Gastroesophageal sphincter (tissue), 4 donors: ENCODE measurements at regions not wholly inside any gene's neighbourhood (a gene's known extent, or its start where the extent isn't known, plus 50 kb on each side); places are given as distances from the start of the nearest gene placed in this dataset.
"Not testable (repeated sequence)": the region's sequence is repeated elsewhere in the genome, so short reads cannot be mapped to it uniquely, and the experiment has no call there.

Experiments used
- ATAC-seq: fragments of 150-250 bp; one replicate; pipeline ENCODE4 v1.9.1; 2016; ENCODE audit warnings: mild to moderate bottlenecking, moderate library complexity
- H3K27ac ChIP-seq, 4 donors: fragments of 200-600 bp; sonication (generic) in 3 of 4; 1 replicate in 3 of 4; 2 replicates in 1 of 4; pipeline ENCODE4 v1.5.1; 2016 to 2019
- H3K27me3 ChIP-seq: fragments of 200-600 bp; sonication (generic); one replicate; pipeline ENCODE4 v1.5.1; 2019
- H3K36me3 ChIP-seq, 2 donors: fragments of 200-600 bp; sonication (generic); one replicate each; pipeline ENCODE4 v1.5.1; 2019; ENCODE audit warnings: control low read depth in 1 of 2
- H3K4me1 ChIP-seq, 3 donors: fragments of 200-600 bp; sonication (generic); 1 replicate in 2 of 3; 2 replicates in 1 of 3; pipeline ENCODE4 v1.5.1; 2016 to 2019; ENCODE audit warnings: control low read depth in 2 of 3
- H3K4me3 ChIP-seq, 2 donors: fragments of 200-600 bp; sonication (generic); one replicate each; pipeline ENCODE4 v1.5.1; 2019; ENCODE audit warnings: mild to moderate bottlenecking in 1 of 2, moderate library complexity in 1 of 2
- H3K9me3 ChIP-seq, 3 donors: fragments of 200-600 bp; sonication (generic); one replicate each; pipeline ENCODE4 v1.5.1; 2017 to 2019; ENCODE audit warnings: control low read depth in 2 of 3
- CTCF ChIP-seq, 4 experiments: fragments of 200-600 bp in 2 of 4; fragments of 450-650 bp in 2 of 4; sonication (generic) in 1 of 4; IDR thresholded peaks; one replicate each; pipeline ENCODE4 v1.5.1; 2017 to 2019; ENCODE audit warnings: antibody characterized with exemption in 4 of 4, mild to moderate bottlenecking in 2 of 4, moderate library complexity in 2 of 4
- EP300 ChIP-seq: sonication (generic); formaldehyde crosslinking; IDR thresholded peaks from one replicate; pipeline ENCODE4 v1.6.1; 2017; ENCODE audit warnings: antibody characterized with exemption, mild to moderate bottlenecking
- POLR2A ChIP-seq, 2 donors: fragments of 450-650 bp; IDR thresholded peaks; one replicate each; pipeline ENCODE4 v1.6.1; 2017; ENCODE audit warnings: antibody characterized with exemption in 2 of 2, mild to moderate bottlenecking in 2 of 2, moderate library complexity in 1 of 2
- POLR2AphosphoS5 ChIP-seq: sonication (generic); formaldehyde crosslinking; IDR thresholded peaks from one replicate; pipeline ENCODE4 v1.6.1; 2017; ENCODE audit warnings: antibody characterized with exemption
- whole genome bisulfite sequencing, 2 donors: methylation state at CpG; one replicate each; pipeline ENCODE4 v1.1.5; 2018; ENCODE audit warnings: low coverage in 1 of 2; 5-methylcytosine and 5-hydroxymethylcytosine counted together

DNA sequence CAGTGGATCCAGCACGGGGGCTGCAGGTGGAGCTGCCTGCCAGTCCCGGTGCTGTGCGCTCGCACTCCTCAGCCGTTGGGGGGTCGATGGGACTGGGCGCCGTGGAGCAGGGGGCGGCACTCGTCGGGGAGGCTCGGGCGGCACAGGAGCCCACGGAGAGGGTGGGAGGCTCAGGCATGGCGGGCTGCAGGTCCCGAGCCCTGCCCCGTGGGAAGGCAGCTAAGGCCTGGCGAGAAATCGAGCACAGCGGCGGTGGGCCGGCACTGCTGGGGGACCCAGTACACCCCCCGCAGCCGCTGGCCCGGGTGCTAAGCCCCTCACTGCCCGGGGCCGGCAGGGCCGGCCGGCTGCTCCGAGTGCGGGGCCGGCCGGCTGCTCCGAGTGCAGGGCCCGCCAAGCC is 52.3 kb upstream of the MARK1 start:
- H3K9me3 ChIP-seq, H3K27ac ChIP-seq, H3K4me1 ChIP-seq, H3K4me3 ChIP-seq, H3K36me3 ChIP-seq, ATAC-seq, H3K27me3 ChIP-seq: not testable (repeated sequence)
- no CpG with 5 or more reads among the region's 35 CpGs for WGBS, 2 donors

DNA sequence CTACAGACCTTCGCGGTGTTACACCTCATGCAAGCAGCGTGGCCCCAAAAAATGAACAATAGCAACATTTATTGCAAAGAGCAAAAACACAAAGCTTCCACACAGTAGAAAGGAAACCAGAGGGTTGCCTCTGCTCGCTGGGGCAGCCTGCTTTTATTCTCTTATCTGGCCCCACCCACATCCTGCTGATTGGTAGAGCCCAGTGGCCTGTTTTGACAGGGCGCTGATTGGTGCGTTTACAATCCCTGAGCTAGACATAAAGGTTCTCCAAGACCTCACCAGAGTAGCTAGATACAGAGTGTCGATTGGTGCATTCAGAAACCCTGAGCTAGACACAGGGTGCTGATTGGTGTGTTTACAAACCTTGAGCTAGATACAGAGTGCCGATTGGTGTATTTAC is 52.8 kb upstream of the MARK1 start:
- H3K36me3 ChIP-seq, H3K4me3 ChIP-seq, H3K9me3 ChIP-seq, H3K27ac ChIP-seq, H3K27me3 ChIP-seq, H3K4me1 ChIP-seq, ATAC-seq: not testable (repeated sequence)
- WGBS, 2 donors = 80% methylated on average over 1 of the region's 8 CpGs

GRCh38 chr1:220473440-220473839 is 54.5 kb upstream of the MARK1 start:
- H3K36me3 ChIP-seq = no peaks in the 10 kb centered on the region
- H3K27ac ChIP-seq = no peak overlapping the region
- no peak overlapping the region for H3K4me3 ChIP-seq
- 95 to 96% methylated on average over 2 of the region's 2 CpGs for WGBS, 2 donors
- no peaks in the 10 kb centered on the region for H3K27me3 ChIP-seq
- TF ChIP-seq EP300 (no peak), POLR2A (IDR thresholded peaks at IDR 0.05) (no peak), CTCF (IDR thresholded peaks at IDR 0.05) (no peak), POLR2AphosphoS5 (no peak)
- ATAC-seq = no peak
- no peaks in the 10 kb centered on the region for H3K9me3 ChIP-seq
- H3K4me1 ChIP-seq = no peaks in the 10 kb centered on the region

GRCh38 chr1:220462752-220463151 is 65.2 kb upstream of the MARK1 start:
- H3K9me3 ChIP-seq = no peaks in the 10 kb centered on the region
- no CpG with 5 or more reads among the region's 11 CpGs for WGBS, 2 donors
- no peaks in the 10 kb centered on the region for H3K27me3 ChIP-seq
- H3K4me1 ChIP-seq = no peaks in the 10 kb centered on the region
- no peak overlapping the region for H3K27ac ChIP-seq
- no peak overlapping the region for H3K4me3 ChIP-seq
- no peaks in the 10 kb centered on the region for H3K36me3 ChIP-seq
- TF ChIP-seq POLR2AphosphoS5 (no peak), CTCF (IDR thresholded peaks at IDR 0.05) (no peak), EP300 (no peak), POLR2A (IDR thresholded peaks at IDR 0.05) (no peak)
- no peak for ATAC-seq

GRCh38 chr1:220458936-220459335 is 69.0 kb upstream of the MARK1 start:
- Histone ChIP-seq H3K27ac (no peak overlapping the region), H3K4me1 (no peaks in the 10 kb centered on the region), H3K27me3 (no peaks in the 10 kb centered on the region), H3K36me3 (no peaks in the 10 kb centered on the region), H3K9me3 (no peaks in the 10 kb centered on the region), H3K4me3 (no peak overlapping the region)
- no peak for ATAC-seq
- TF ChIP-seq POLR2A (IDR thresholded peaks at IDR 0.05) (no peak), POLR2AphosphoS5 (no peak), EP300 (no peak), CTCF (IDR thresholded peaks at IDR 0.05) (no peak)

- Histone ChIP-seq H3K27ac (no peak overlapping the region), H3K36me3 (no peaks in the 10 kb centered on the region), H3K9me3 (no peaks in the 10 kb centered on the region), H3K4me1 (no peaks in the 10 kb centered on the region), H3K4me3 (no peak overlapping the region), H3K27me3 (no peaks in the 10 kb centered on the region)
- 64 to 69% methylated on average over 2 to 4 of the region's 5 CpGs for WGBS, 2 donors
- no peak for ATAC-seq
- TF ChIP-seq CTCF (IDR thresholded peaks at IDR 0.05) (no peak), POLR2A (IDR thresholded peaks at IDR 0.05) (no peak)
Measured at GRCh38 chr1:220457957-220458609, 69.9 kb upstream of the MARK1 start.
